GM12865 (cell line): ENCODE measurements at regions not wholly inside any gene's neighbourhood (a gene's known extent, or its start where the extent isn't known, plus 50 kb on each side); places are given as distances from the start of the nearest gene placed in this dataset.
"Not testable (repeated sequence)": the region's sequence is repeated elsewhere in the genome, so short reads cannot be mapped to it uniquely, and the experiment has no call there.

Experiments used
- DNase-seq: peaks from one replicate; pipeline ENCODE4 v3.0.0; 2010; ENCODE audit warnings: low read depth
- H3K4me3 ChIP-seq: 2 replicates; pipeline ENCODE4 v1.5.1; 2011; ENCODE audit warnings: mild to moderate bottlenecking, low read depth, low read length, control low read depth
- CTCF ChIP-seq: IDR thresholded peaks from 2 replicates; pipeline ENCODE4 v1.5.1; 2011; ENCODE audit warnings: low read length, control low read depth, low read depth, inconsistent platforms; ENCODE audit not compliant: insufficient read depth; ENCODE audit errors: missing control alignments

GRCh38 chr17:72470734-72471133, 349.9 kb downstream of the SOX9 start:
- no peak for TF ChIP-seq CTCF
- H3K4me3 ChIP-seq: no peak overlapping the region
- no peak for DNase-seq

GRCh38 chr17:72471296-72471695, 350.5 kb downstream of the SOX9 start:
- DNase-seq: no peak
- TF ChIP-seq CTCF: no peak
- no peak overlapping the region for H3K4me3 ChIP-seq

GRCh38 chr17:72472106-72472505, 351.3 kb downstream of the SOX9 start:
- no peak for TF ChIP-seq CTCF
- DNase-seq: no peak
- no peak overlapping the region for H3K4me3 ChIP-seq

GRCh38 chr17:72472853-72473390, 352.1 kb downstream of the SOX9 start:
- not testable (repeated sequence) for H3K4me3 ChIP-seq, DNase-seq

- DNase-seq: no peak
- TF ChIP-seq CTCF: no peak
- no peak overlapping the region for H3K4me3 ChIP-seq
Measured at GRCh38 chr17:72474243-72474642, 353.4 kb downstream of the SOX9 start.

- no peak for TF ChIP-seq CTCF
- DNase-seq: no peak
- no peak overlapping the region for H3K4me3 ChIP-seq
Measured at GRCh38 chr17:72474719-72475477, 354.1 kb downstream of the SOX9 start.

GRCh38 chr17:72476134-72476533, 355.3 kb downstream of the SOX9 start:
- no peak for TF ChIP-seq CTCF
- H3K4me3 ChIP-seq: no peak overlapping the region
- DNase-seq: no peak
